ENCODE measurements at regions not wholly inside any gene's neighbourhood (a gene's known extent, or its start where the extent isn't known, plus 50 kb on each side); places are given as distances from the start of the nearest gene placed in this dataset.

- Histone ChIP-seq H3K4me3 (ENCODE audit: low read depth, low read length, poor library complexity, severe bottlenecking) (no peak overlapping the region), H3K4me2 (ENCODE audit: low read length) (no peak overlapping the region), H3K9me2 (ENCODE audit: insufficient read depth, low read length) (no peaks in the 10 kb centered on the region), H3K27ac (ENCODE audit: low read depth, low read length, poor library complexity, severe bottlenecking) (no peak overlapping the region), H3K9me3 (ENCODE audit: low read length) (no peaks in the 10 kb centered on the region), H4K20me1 (ENCODE audit: insufficient read depth, low read length) (no peaks in the 10 kb centered on the region), H2AFZ (ENCODE audit: low read length) (no peak overlapping the region), H3K36me3 (ENCODE audit: insufficient read depth, low read length) (no peaks in the 10 kb centered on the region), H3K79me2 (ENCODE audit: insufficient read depth, low read depth, low read length) (no peaks in the 10 kb centered on the region), H3K4me1 (ENCODE audit: insufficient read depth, low read length, poor library complexity, severe bottlenecking) (peaks cover 32% of the 10 kb centered on the region)
- POLR2A ChIA-PET, result interaction anchor here (0.7 kb wide), 1 partner anchor 23 kb away, joined by 3 read pairs; no protein-coding TSS in a partner anchor
- BruUV-seq (replicated peaks), result no TSS peak
- CTCF ChIA-PET (ENCODE audit: unreplicated experiment), result no interaction called here
- TF ChIP-seq, protein P1, sequence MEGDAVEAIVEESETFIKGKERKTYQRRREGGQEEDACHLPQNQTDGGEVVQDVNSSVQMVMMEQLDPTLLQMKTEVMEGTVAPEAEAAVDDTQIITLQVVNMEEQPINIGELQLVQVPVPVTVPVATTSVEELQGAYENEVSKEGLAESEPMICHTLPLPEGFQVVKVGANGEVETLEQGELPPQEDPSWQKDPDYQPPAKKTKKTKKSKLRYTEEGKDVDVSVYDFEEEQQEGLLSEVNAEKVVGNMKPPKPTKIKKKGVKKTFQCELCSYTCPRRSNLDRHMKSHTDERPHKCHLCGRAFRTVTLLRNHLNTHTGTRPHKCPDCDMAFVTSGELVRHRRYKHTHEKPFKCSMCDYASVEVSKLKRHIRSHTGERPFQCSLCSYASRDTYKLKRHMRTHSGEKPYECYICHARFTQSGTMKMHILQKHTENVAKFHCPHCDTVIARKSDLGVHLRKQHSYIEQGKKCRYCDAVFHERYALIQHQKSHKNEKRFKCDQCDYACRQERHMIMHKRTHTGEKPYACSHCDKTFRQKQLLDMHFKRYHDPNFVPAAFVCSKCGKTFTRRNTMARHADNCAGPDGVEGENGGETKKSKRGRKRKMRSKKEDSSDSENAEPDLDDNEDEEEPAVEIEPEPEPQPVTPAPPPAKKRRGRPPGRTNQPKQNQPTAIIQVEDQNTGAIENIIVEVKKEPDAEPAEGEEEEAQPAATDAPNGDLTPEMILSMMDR (conservative IDR thresholded peaks at IDR 0.05; ENCODE audit: low read length), result no peak
- no peak for TF ChIP-seq EZH2phosphoT487 (IDR thresholded peaks at IDR 0.05; ENCODE audit: borderline replicate concordance, low read depth, low read length)
- no peak for DNase-seq (ENCODE audit: low spot score)
- intact Hi-C loops (cut with micrococcal nuclease; ENCODE audit: unreplicated experiment), result no loop called here
Observed at GRCh38 chr1:201734786-201735185, 94.2 kb upstream of the IPO9 start.

DNA sequence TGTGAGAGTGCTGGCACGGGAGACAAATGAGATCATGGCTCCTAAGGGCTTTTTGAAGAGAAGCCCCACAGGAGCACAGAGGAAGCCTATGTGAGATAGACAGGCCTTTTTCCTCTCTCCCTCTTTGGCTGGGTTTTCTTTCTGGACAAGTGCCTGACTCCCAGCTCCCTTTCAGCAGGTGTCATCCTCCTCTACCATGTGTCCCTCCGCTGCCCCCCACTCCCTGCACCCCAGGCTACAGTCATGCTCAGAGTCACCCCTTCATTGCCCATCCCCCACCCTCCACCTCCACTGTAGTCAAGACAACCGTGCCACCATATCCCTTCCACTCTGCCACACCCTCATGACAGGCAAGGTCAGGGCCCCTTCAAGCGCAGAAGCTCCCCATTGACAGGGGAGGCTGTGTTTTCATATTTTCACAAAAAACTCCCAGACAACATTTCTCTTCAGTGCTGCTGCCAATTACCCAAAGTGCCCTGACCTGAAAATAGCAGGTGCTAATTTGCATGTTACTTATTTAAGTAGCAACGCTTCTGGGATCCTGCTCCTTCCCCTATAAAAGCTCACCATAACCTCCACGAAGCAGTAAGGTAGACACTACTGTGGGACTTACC is 92.1 kb upstream of the IPO9 start:
- POLR2A ChIA-PET, result interaction anchor here (0.7 to 2.1 kb wide), 2 partner anchors 11 to 27 kb away, joined by 4 to 8 read pairs; no protein-coding TSS in a partner anchor
- peak overlapping the region; percentile 22; the same call in 1 of the 2 replicates for H2AFZ ChIP-seq (ENCODE audit: low read length)
- BruUV-seq (replicated peaks), result no TSS peak

More for the DNA sequence above, 92.1 kb upstream of the IPO9 start:
- Histone ChIP-seq H3K4me1 (ENCODE audit: insufficient read depth, low read length, poor library complexity, severe bottlenecking) (peaks cover 40% of the 10 kb centered on the region), H3K9me3 (ENCODE audit: low read length) (no peaks in the 10 kb centered on the region), H3K4me3 (ENCODE audit: low read depth, low read length, poor library complexity, severe bottlenecking) (peak overlapping the region; percentile 9), H3K27ac (ENCODE audit: low read depth, low read length, poor library complexity, severe bottlenecking) (no peak overlapping the region), H3K9me2 (ENCODE audit: insufficient read depth, low read length) (no peaks in the 10 kb centered on the region), H3K36me3 (ENCODE audit: insufficient read depth, low read length) (no peaks in the 10 kb centered on the region), H3K4me2 (ENCODE audit: low read length) (peak overlapping the region; percentile 62), H4K20me1 (ENCODE audit: insufficient read depth, low read length) (no peaks in the 10 kb centered on the region; the same call in 1 of the 2 replicates), H3K79me2 (ENCODE audit: insufficient read depth, low read depth, low read length) (no peaks in the 10 kb centered on the region)
- TF ChIP-seq EZH2phosphoT487 (IDR thresholded peaks at IDR 0.05; ENCODE audit: borderline replicate concordance, low read depth, low read length), result no peak
- TF ChIP-seq, protein P1 (conservative IDR thresholded peaks at IDR 0.05; ENCODE audit: low read length), result no peak
- peak; percentile 61 for DNase-seq (ENCODE audit: low spot score)
- intact Hi-C loops (cut with micrococcal nuclease; ENCODE audit: unreplicated experiment), result no loop called here
- CTCF ChIA-PET (ENCODE audit: unreplicated experiment), result interaction anchor here (1.3 kb wide), 1 partner anchor 11 kb away, joined by 7 read pairs; no protein-coding TSS in a partner anchor

Data from OCI-LY7 (cell line).